Epidermal melanocyte (primary cell): ENCODE measurements at regions not wholly inside any gene's neighbourhood (a gene's known extent, or its start where the extent isn't known, plus 50 kb on each side); places are given as distances from the start of the nearest gene placed in this dataset.
"Not testable (repeated sequence)": the region's sequence is repeated elsewhere in the genome, so short reads cannot be mapped to it uniquely, and the experiment has no call there.

Experiments used
- DNase-seq: peaks from one replicate; pipeline ENCODE4 v3.0.0; 2011; ENCODE audit warnings: low spot score; ENCODE audit not compliant: insufficient read length

GRCh38 chr2:183522489-183523266 is 398.4 kb downstream of the NUP35 start:
- DNase-seq: no peak

- DNase-seq: no peak
Measured at GRCh38 chr2:183530333-183530901, 406.2 kb downstream of the NUP35 start.

GRCh38 chr2:183532514-183532913 is 408.3 kb downstream of the NUP35 start:
- no peak for DNase-seq

GRCh38 chr2:183533021-183533420 is 408.8 kb downstream of the NUP35 start:
- no peak for DNase-seq

DNA sequence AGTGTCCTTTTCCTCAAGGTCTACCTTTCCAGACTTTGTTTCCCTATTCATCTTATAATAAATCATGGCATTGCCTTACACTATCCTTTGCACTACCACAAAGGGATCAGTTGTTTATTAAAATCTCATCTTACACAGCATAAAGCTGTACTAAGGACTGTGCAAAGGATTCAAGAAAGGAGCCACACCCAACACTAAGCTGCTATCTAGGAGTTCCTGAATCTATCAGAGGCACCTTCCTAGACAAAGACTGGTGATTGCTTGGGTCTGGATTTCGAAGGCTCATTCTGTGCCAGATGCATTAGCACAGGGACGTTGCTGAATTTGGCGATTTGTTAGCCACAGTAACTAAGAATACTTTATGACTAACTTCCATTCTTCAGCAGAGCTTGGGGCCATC is 412.0 kb downstream of the NUP35 start:
- DNase-seq: no peak

DNA sequence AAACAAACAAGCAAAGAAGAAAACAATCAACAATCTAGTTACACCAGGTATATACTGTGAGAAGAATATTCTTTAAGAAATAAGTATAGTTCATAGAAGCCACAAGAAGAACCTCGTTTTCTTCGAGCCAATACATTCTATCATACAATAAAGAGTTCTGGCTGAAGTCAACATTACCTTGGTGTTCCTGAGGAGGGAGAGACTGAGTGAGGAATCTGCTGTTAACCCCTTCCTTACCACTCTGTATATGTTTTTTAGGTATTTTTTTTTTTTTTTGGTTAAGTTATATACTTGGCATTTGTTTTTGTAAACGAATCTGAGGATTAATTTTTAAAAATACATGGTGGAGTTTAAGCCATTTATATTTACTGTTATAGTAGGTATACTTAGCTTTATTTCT is 412.5 kb downstream of the NUP35 start:
- no peak for DNase-seq

DNA sequence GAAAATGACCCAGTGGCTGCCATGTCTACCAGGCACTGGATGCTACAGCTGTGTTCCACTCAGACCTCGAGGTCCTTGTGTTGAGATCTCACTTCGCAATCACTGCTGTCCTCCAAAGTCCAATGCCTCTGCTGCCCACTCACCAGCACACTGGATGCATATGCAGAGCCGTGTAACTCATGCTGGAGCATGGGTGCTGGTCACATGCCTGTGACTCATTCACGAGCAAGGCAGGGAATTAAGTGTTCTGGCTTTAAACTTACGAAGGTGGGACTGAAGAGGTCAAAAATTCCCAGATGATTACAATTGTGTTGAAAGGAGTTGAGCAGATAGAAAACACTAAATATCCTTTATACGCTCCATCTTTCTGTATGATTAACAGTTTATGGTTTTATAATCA is 417.5 kb downstream of the NUP35 start:
- no peak for DNase-seq

GRCh38 chr2:183542606-183543005 is 418.4 kb downstream of the NUP35 start:
- DNase-seq: no peak

DNA sequence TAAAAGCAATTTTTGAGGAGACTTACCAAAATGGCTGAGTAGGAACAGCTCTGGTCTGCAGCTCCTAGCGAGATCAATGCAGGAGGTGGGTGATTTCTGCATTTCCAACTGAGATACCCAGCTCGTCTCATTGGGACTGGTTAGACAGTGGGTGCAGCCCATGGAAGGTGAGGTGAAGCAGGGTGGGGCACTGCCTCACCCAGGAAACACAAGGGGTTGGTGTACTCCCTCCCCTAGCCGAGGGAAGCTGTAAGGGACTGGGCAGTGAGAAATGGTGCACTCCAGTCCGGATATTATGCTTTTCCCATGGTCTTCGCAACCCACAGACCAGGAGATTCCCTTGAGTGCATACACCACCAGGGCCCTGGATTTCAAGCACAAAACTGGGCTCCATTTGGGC is 419.0 kb downstream of the NUP35 start:
- DNase-seq: no peak

GRCh38 chr2:183543731-183544130 is 419.5 kb downstream of the NUP35 start:
- DNase-seq: no peak

DNA sequence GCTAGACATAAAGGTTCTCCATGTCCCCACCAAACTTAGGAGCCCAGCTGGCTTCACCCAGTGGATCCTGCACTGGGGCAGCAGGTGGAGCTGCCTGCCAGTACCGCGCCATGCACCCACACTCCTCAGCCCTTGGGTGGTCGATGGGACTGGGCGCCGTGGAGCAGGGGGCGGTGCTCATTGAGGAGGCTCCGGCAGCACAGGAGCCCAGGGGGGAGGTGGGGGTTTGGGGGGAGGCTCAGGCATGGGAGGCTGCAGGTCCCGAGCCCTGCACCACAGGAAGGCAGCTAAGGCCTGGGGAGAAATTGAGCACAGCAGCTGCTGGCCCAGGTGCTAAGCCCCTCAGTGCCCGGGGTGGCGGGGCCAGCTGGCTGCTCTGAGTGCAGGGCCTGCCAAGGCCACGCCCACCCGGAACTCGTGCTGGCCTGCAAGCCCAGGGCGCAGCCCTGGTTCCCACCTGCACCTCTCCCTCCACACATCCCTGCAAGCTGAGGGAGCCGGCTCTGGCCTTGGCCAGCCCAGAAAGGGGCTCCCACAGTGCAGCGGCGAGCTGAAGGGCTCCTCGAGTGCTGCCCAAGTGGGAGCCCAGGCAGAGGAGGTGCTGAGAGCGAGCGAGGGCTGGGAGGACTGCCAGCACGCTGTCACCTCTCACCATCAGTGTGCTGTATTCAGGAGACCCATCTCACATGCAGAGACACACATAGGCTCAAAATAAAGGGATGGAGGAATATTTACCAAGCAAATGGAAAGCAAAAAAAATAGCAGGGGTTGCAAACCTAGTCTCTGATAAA is 422.5 kb downstream of the NUP35 start:
- DNase-seq: not testable (repeated sequence)

- DNase-seq: no peak
Measured at GRCh38 chr2:183552716-183553115, 428.5 kb downstream of the NUP35 start.

DNA sequence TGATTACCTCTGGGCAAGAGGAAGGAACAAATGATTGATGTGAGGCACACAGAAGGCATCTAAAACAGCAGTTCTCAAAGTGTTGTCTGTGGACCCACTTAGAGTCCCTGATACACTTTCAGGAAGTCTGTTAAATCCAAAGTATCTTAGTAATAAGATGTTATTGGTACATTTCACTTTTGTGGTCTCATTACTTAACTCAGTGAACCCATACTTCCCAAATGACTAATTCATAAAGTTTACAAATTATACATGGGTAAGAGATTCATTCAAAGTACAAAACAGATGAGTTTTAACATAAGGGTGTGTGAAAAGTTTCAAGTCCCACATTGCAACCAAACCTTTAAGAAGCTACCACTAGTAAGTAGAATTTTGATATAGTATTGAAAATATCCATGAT is 440.5 kb downstream of the NUP35 start:
- DNase-seq: no peak

DNA sequence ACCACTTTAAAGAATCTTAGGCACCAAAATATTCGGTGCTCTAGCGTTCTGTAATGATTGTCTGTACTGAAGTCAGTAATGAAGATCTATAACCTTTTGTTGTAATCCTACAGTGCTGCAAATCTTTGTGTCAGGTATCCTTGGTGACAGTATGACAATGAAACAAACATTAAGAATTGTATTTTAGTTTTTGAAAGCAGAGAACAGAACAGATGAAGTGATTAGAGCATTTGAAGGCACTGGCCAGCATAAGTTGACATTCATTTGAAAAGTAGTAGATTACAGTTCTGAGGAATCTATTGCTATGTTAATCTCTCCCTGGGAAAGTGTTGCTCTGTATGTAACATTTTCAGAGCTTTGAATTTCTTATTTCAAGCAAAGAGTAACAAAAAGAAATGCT is 451.2 kb downstream of the NUP35 start:
- no peak for DNase-seq

DNA sequence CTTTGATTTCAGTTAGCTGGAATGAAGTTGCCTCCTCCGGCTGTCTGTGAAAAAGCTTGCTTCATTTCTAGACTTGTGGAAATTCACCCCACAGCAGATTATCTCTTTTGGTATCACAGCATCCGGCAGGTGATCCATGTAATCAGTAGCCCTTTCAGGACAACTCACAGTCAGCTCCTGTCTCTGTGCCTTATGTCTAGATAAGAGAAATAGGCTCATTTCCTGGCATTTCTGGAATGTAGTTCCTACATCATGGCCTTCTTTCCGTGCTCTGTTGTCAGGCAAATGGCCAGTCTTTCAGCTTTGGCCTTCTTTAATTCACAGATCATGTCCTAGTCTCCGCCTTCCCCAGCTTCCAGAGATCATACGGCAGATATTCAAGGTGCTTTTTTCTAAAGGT is 455.4 kb downstream of the NUP35 start:
- DNase-seq: no peak

- no peak for DNase-seq
Measured at GRCh38 chr2:183592271-183592670, 468.0 kb downstream of the NUP35 start.

DNA sequence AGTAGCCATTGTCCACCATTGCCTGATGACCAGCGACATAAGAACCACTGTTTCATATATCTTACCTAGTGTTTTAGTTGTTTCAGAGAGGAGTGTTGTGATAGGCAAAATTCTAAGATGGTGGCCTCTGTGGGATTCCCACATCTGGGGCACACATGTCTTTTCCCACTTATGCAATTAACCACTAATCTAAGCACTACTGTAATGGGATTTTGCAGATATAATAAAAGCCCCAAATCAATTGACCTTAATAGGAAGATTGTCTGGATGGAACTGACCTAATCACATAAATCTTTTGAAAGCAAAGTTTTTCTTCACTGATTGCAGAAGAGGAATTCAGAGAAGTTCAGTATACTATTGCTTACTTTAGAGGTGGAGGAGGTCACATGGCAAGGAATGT is 469.9 kb downstream of the NUP35 start:
- DNase-seq: no peak

DNA sequence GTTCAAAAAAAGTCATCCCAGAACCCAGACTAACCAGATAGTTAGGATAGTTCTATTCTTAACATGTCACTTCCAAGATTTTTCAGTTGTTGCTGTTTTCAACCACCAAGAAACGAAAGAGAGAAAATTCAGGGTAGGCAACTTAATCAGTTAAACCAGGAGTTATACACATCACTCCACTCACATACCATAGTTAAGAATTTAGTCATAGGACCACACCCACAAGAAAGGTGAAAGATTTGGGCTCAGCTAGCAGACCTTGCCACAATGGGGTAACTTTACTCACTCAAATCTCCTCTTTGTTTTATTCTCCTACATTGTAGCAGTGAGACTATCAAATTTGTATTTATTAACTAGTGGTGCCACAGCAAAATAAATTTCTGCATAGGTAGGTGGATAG is 473.6 kb downstream of the NUP35 start:
- no peak for DNase-seq

DNA sequence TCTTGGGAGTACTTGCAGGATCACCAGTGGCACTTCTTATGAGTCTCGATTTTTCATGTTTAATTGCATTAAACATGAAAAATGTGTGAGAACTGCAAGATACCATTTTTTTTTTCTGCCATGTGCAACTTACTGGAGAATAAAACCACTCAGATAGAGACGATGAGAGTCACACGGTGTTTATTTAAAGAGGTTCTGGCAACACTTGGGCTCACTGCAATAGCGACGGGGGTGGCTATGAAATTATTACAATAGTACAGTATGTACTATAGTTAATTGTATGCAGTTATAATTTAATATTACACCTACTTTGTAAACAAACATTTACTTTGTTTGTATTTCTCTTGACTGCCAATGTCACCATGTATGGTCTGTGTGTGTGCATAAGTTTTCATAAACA is 479.8 kb downstream of the NUP35 start:
- DNase-seq: no peak

DNA sequence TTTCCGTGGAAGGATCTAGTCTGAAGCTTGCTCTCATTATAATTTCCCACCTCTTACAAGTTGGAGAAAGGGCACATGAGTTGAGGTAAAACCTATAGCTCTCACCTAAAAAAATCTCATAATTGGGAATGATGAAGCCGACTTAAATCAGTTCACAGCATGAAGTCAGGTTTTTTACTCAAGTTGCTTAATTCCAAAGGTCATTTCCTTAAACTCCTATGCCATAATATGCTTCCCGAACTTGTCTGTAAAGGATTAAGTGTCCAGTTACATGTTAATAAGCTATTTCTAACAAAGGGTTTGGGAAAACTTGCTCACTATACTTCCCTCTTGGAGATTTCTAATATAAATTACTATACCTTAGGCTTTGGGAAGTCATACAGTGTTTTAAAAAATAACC is 481.2 kb downstream of the NUP35 start:
- no peak for DNase-seq

DNA sequence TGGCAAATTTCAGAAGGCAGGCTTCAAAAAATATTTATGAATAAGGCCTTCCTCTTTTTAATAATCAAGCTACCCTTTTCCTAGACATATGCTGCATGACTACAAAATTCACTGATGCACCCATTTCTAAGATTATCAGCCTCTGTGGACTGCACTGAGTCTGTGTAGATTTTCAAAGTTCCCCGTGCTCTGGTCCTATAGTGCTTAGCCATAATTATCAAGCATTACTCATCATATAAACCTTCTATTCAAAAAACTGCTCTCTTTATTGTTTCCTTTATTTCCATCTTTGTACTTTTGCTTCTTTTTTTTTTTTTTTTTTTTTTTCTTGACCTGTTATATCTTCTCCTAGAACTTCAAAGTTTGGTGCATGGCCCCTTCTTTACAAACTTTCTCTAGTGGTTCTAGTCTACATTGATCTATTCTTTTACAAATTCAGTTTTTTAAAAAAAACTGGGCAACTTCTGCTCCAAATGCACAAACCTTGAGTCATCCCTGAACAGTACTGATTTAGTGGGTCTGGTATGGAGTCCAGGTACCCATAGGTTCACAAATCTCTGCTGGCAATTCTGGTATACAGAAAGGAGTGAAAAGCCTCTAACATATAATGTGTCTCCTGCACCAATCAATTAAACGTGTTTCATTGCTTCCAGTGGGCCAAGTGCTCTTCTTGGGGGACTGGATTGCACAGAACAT is 481.9 kb downstream of the NUP35 start:
- no peak for DNase-seq

DNA sequence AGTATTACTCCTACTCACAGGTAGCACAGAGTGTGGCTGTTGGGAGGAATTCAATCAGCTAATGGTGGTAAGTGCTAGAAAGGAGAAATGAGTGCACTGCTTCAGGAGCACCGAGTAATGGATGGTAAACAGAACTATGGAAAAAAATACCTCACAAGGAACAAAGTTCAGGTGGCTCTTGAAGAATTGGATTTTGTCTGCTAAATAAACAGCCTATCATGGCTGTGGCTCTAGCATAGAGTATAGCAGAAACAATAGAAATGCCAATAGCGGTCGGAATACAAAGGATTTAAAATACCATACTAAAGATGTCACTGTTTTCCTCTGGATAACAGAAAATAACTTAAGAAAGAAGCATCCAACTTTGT is 482.5 kb downstream of the NUP35 start:
- DNase-seq: no peak
